ENCODE measurements at regions not wholly inside any gene's neighbourhood (a gene's known extent, or its start where the extent isn't known, plus 50 kb on each side); places are given as distances from the start of the nearest gene placed in this dataset.
A peak's percentile ranks its signal among the peaks of the same experiment; 100 is the strongest.
"Not testable (repeated sequence)": the region's sequence is repeated elsewhere in the genome, so short reads cannot be mapped to it uniquely, and the experiment has no call there.

GRCh38 chr4:15198070-15198727 lies 195.9 kb downstream of the CPEB2 start:
- TF ChIP-seq CTCF (IDR thresholded peaks at IDR 0.05; ENCODE audit: borderline replicate concordance, extremely low read depth, insufficient read depth): no peak
- Histone ChIP-seq H3K4me1 (ENCODE audit: control insufficient read depth in 2 of 3, insufficient read depth in 2 of 3, low read depth in 1 of 3, low read length in 3 of 3) (peaks cover 0 to 6% (median 0%) of the 10 kb centered on the region in 3 donors), H3K27me3 (ENCODE audit: control insufficient read depth, insufficient read depth, low read length) (no peaks in the 10 kb centered on the region), H3K9ac (ENCODE audit: low read length in 3 of 3) (no peak overlapping the region), H3K4me3 (ENCODE audit: low read length in 3 of 3) (no peak overlapping the region), H3K27ac (ENCODE audit: low read depth in 2 of 2, low read length in 2 of 2) (no peak overlapping the region), H3K9me3 (ENCODE audit: control insufficient read depth in 2 of 3, insufficient read depth in 1 of 3, low read length in 3 of 3) (no peaks in the 10 kb centered on the region), H3K36me3 (ENCODE audit: control insufficient read depth in 2 of 3, insufficient read depth in 3 of 3, low read length in 3 of 3) (no peaks in the 10 kb centered on the region)
- FAIRE-seq (no peak), DNase-seq (peak in 2 of 5 donors; percentile 22 to 59)
- intact Hi-C loops (cut with DNase I): no loop called here

GRCh38 chr4:15201782-15202181 lies 199.5 kb downstream of the CPEB2 start:
- no peak for TF ChIP-seq CTCF (IDR thresholded peaks at IDR 0.05; ENCODE audit: borderline replicate concordance, extremely low read depth, insufficient read depth)
- no peak overlapping the region for H3K4me3 ChIP-seq (ENCODE audit: low read length in 3 of 3)
- peaks cover 0 to 4% (median 0%) of the 10 kb centered on the region in 3 donors for H3K4me1 ChIP-seq (ENCODE audit: control insufficient read depth in 2 of 3, insufficient read depth in 2 of 3, low read depth in 1 of 3, low read length in 3 of 3)
- no peaks in the 10 kb centered on the region for H3K27me3 ChIP-seq (ENCODE audit: control insufficient read depth, insufficient read depth, low read length)
- H3K9me3 ChIP-seq (ENCODE audit: control insufficient read depth in 2 of 3, insufficient read depth in 1 of 3, low read length in 3 of 3): peaks cover 0 to 8% (median 0%) of the 10 kb centered on the region in 3 donors
- H3K9ac ChIP-seq (ENCODE audit: low read length in 3 of 3): no peak overlapping the region
- FAIRE-seq (no peak), DNase-seq (no peak)
- H3K36me3 ChIP-seq (ENCODE audit: control insufficient read depth in 2 of 3, insufficient read depth in 3 of 3, low read length in 3 of 3): no peaks in the 10 kb centered on the region
- no peak overlapping the region for H3K27ac ChIP-seq (ENCODE audit: low read depth in 2 of 2, low read length in 2 of 2)
- intact Hi-C loops (cut with DNase I): no loop called here

- H3K9me3 ChIP-seq (ENCODE audit: control insufficient read depth in 2 of 3, insufficient read depth in 1 of 3, low read length in 3 of 3): peaks cover 0 to 10% (median 0%) of the 10 kb centered on the region in 3 donors
- DNase-seq: no peak
- intact Hi-C loops (cut with DNase I): no loop called here
- H3K4me3 ChIP-seq (ENCODE audit: low read length in 3 of 3): no peak overlapping the region
- H3K27me3 ChIP-seq (ENCODE audit: control insufficient read depth, insufficient read depth, low read length): no peaks in the 10 kb centered on the region
- H3K4me1 ChIP-seq (ENCODE audit: control insufficient read depth in 2 of 3, insufficient read depth in 2 of 3, low read depth in 1 of 3, low read length in 3 of 3): no peaks in the 10 kb centered on the region
- no peaks in the 10 kb centered on the region for H3K36me3 ChIP-seq (ENCODE audit: control insufficient read depth in 2 of 3, insufficient read depth in 3 of 3, low read length in 3 of 3)
- no peak overlapping the region for H3K9ac ChIP-seq (ENCODE audit: low read length in 3 of 3)
- no peak for FAIRE-seq
- no peak overlapping the region for H3K27ac ChIP-seq (ENCODE audit: low read depth in 2 of 2, low read length in 2 of 2)
- no peak for TF ChIP-seq CTCF (IDR thresholded peaks at IDR 0.05; ENCODE audit: borderline replicate concordance, extremely low read depth, insufficient read depth)
Observed at GRCh38 chr4:15202481-15202880, 200.2 kb downstream of the CPEB2 start.

GRCh38 chr4:15206526-15206925 lies 204.2 kb downstream of the CPEB2 start:
- intact Hi-C loops (cut with DNase I); FAIRE-seq; H3K9ac ChIP-seq (ENCODE audit: low read length in 3 of 3); H3K4me1 ChIP-seq (ENCODE audit: control insufficient read depth in 2 of 3, insufficient read depth in 2 of 3, low read depth in 1 of 3, low read length in 3 of 3); H3K4me3 ChIP-seq (ENCODE audit: low read length in 3 of 3); H3K36me3 ChIP-seq (ENCODE audit: control insufficient read depth in 2 of 3, insufficient read depth in 3 of 3, low read length in 3 of 3); DNase-seq; H3K27me3 ChIP-seq (ENCODE audit: control insufficient read depth, insufficient read depth, low read length); H3K27ac ChIP-seq (ENCODE audit: low read depth in 2 of 2, low read length in 2 of 2): not testable (repeated sequence)
- H3K9me3 ChIP-seq (ENCODE audit: control insufficient read depth in 2 of 3, insufficient read depth in 1 of 3, low read length in 3 of 3): peaks cover 0 to 10% (median 0%) of the 10 kb centered on the region in 3 donors
